Dermis blood vessel endothelial cell (primary cell): ENCODE measurements at regions not wholly inside any gene's neighbourhood (a gene's known extent, or its start where the extent isn't known, plus 50 kb on each side); places are given as distances from the start of the nearest gene placed in this dataset.

Experiments
- DNase-seq: peaks from one replicate; pipeline ENCODE4 v3.0.0; 2010

DNA sequence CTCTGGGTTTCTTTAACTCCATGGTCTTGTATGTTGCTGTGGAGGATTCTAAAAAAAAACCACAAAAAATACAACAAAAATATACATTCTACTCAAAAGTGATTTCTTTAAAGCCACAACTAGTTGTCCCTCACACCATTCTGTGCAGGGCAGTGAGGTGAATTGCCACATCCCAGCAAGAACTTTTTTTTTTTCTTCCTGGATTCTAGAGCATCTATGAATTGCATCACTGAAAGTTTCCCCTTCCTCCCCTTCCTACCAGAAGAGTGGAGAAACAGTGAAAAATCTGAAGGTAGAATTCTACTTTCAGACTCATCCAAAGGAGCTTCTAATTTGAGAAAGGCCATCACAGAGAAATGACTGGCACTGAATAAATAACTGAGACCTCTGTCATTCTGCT lies 395.3 kb downstream of the AEBP2 start:
- no peak for DNase-seq

DNA sequence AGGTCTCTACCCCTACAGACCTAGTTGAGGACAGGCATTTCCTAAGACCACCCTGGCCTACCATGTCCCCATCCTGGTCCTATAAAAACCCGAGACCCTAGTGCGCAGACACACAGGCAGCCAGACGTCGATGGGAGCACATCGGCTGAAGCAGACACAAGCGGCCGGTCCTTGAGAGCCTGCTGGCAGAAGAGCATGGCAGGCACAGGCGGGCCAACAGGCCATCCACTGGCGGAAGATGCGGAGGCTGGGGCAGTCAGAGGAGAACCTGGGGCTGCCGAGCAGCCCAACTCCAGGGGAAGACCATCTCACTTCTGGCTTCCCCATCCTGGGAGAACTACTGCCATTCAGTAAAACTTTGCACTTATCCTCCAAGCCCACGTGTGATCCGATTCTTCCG lies 396.8 kb downstream of the AEBP2 start:
- no peak for DNase-seq

DNA sequence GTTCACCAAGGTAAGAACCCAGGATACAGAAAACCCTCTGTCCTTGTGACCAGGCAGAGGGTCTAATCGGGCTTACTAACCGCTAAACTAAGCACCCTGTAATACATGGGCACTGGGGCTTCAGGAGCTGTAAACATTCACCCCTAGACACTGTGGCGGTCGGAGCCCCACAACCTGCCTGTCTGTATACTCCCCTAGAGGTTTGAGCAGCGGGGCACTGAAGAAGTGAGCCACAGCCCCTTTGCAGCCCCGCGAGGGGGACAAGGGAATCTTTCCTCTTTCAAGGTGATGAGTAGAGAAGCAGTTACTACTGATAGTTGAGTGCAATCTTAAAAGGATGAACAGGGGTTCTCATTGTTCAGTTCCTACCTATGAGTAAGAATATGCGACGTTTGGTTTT lies 397.2 kb downstream of the AEBP2 start:
- no peak for DNase-seq

DNA sequence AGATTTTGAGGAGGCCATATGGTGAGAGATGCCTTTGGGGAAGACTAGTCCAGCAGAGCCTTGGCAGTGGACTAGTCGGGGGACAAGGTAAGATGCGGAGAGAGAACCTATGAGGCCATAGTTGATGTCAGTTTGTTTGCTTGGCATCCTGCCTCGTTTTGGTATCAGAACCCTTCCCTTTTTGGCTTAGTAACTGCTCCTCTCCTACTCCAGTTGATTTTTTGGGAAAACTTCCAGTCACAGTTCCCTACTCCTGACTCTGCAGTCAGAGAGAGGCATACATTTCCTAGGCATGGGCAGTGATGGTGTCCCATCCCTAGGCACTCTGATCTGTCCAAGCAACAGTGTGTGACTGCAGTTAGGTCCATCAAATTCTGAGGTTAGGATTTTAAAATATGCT lies 398.3 kb downstream of the AEBP2 start:
- DNase-seq = no peak

DNA sequence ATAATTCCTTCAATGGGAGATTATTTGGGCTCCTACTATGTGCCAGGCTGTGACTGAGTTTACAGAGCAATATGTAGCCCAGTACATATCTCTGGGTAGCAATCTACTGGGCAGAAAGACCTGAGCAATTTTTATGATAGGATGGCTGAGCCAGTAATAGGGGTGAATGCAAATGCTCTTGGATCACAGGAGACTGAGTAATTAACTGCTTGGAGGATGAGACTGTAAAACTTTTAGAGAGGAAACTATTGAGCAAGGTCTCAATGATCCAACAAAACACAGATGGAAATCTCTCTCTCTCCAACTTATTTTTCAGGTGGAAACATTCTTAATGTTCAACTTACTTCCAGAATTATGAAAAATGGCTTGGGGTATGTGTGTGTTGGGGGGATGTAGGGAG lies 402.2 kb downstream of the AEBP2 start:
- DNase-seq = no peak

DNA sequence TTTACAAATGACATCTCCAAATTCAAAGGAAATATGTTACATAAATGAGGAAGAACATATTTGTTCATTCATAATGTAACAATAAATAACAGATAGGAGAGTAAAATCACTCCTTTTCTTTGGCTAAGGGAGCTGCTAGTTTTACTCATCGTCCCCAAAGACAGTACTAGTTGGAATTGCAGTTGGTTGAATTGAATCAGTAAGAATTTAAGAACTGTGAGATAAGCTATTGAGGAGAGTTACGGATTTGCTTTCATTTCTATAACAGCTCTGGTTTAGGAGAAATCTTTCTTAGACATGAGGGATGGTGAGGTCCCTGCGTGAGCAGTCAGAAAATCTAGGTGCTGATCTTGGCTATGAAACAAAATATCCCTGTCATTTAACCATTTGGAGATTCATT lies 402.8 kb downstream of the AEBP2 start:
- no peak for DNase-seq

DNA sequence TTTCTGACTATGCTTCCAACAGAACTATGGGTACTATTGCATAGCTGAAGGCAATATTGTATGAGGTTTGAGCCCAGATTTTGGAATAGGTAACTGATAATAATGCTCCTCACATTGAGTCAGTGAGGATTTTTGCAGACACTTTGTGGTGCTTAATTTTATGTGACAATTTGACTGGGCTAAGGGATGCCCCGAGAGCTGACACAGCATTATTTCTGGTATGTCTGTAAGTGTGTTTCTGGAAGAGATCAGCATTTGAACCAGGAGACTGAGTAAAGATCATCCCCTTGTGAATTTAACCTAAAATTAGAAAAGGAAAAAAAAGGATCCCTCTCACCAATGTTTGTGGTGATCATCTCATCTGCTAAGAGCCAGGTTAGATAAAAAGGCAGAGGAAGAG lies 404.9 kb downstream of the AEBP2 start:
- no peak for DNase-seq

DNA sequence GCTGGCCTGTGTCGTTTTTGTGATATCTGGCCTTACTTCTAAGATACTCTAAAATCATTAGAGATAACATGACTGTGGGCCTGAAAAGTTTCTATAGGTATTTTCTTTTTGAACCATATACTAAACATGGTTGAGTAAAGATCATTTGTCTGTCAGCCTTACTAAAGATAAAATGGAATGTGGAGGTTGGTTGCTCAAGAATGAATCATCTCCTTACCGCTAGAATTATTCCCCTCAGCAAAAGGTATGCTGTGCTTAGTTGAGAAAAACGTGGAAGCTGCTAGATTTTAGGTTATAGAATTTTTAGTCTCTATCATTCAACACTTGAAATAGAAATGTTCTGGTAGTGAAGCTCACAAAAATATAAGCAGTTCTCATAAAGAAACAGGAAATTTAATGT lies 407.3 kb downstream of the AEBP2 start:
- peak; percentile 3 for DNase-seq

DNA sequence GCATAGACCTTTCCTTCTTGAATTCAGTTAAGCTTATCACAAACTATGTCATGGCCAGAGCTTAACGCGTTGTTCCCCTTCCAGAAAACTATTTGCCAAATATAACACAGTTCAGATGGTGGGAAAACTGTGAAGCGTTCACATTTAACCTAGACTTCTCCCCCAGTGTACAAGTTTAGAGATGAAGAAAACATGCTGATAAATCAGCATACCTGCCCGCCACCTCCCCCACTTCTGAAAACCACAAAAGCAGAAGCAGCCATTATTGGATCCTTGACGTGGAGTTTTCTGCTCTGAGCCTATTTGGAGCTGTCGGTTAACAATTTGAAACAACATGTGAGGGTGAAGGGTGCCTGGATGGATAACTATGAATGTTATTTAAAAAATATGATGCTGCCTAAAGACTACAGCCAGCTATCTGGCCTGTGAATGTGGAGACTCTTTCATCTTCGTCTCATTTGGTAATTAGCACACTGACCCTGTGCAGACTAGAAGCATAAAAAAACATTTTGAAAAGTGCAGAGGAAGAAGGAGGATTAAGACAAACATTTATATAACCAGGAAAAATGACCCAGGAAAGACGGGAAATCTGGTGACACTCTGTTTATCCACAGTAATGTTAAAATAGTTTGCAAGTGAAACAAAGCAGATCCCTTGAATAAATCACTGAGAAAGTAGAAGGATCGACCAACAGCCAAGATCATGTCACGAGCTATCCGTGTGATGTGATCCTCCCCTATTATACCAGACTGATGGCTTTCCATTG lies 408.2 kb downstream of the AEBP2 start:
- DNase-seq = no peak

DNA sequence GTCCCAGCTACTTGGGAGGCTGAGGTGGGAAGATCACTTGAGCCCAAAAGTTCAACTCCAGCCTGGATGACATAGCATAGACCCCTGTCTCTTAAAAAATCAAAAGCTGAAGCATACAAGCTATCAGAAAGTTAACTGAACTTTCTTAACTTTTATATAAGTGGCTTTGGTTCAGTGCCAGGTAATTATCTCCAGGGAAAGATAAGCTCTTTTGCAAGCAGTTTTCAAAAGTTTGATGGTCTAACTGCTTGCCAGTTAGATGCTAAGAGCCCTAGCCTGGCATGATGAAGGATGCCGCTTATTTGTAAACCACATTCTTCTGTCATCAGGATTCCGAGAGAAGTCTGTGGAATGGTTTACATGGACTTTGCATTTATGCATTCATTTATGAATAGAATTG lies 409.1 kb downstream of the AEBP2 start:
- DNase-seq = no peak

DNA sequence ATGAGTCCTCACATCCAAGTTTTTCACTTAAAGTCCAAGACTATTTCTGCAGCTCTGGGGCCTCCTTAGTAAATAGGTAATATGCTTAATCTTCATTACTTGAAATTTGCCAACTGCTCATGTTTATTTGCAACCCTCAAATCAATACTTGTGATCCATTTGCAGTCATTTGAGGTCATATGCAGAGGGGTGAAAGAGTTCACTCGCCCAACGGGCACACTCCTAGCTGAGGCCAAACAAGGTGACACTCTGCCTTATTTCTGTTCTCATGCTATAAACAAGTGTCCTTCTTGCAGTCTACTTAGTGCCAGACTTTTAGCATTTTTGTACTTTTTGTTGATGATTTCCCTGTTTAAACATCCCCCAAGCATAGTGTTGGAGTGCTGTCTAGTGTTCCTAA lies 409.9 kb downstream of the AEBP2 start:
- no peak for DNase-seq

DNA sequence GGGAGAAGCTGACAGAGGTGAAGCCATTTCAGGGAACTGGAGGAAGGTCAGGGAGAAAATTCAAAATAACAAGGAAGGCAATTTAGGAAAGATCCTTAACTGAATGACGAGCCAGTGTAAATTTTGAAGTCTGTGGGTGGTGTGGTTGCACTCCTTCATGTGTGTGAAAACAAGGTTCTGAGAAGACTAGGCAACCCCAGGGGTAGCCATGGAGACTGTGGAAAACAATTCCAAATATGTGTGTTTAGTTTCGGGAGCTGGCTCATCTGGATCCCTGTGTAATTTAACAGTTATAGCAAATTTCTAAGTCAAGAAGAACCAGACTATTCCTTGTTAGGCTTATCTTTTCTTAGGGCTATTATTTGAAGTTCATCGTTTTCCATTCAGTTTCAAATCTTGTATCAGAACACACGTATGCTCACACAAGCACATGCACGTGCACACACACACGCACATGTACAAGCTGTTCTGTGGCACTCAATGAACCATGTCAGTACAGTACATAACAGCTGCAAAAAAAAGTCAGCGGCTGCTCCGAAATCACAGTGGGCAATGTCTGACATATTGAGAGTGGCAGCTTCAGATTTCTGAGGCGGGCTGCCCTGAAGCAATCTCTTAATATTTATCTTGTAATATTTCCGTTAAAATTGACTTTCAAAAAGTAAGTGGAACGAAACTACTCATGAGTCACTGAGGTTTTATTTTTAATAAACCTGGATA lies 411.2 kb downstream of the AEBP2 start:
- DNase-seq = no peak

DNA sequence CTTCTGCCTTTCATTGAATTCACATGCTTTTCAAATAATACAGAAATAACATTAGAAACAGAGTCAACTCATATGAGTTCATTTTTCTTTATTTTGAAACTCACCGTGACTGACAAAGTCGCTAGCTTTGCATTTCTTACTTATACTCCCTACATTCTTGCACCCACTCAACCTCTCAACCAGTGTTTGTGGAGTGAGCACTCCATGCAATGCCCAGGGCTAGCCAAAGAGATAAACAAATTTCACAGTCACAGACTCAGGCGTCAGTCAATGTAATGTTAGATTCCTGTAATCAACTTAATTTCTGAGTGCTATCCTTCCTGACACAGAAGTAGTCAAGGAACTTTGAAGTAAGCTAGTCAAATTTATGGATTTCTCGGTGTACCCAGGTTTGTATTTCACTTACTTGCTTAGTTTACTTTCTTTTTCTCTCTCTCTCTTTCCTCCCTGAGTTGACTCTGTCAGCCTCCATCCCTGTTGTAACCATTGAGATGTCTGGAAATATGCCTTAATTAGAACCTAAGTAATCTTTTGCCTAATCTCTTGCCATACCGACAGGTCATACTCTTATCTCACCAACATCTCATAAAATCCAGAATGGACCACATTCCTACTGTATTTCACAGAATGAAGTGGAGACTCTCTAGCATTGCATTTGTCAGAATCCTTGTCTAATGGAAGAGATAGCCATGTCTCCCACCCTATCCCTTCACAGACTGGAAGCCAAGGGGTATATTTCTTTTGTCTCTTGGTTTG lies 413.0 kb downstream of the AEBP2 start:
- no peak for DNase-seq

DNA sequence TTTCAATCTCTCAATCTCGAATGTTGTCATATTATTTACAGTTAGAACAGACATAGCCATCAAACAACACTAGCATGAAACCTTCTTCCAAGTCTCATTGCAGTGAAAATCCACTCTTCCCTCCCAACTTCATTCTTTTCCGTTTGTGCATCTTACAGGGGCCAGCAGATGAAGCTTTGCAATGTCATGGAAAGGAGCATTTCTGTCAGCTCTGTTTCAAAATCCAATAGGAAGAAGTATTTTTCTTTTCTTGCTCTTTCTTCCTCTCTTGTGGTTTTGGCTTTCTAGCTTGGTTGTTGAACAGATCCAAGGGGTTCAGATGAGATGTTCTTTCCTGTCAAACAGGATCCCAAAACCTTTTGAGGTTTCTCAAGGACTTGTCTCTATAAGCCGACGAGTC lies 416.6 kb downstream of the AEBP2 start:
- no peak for DNase-seq

DNA sequence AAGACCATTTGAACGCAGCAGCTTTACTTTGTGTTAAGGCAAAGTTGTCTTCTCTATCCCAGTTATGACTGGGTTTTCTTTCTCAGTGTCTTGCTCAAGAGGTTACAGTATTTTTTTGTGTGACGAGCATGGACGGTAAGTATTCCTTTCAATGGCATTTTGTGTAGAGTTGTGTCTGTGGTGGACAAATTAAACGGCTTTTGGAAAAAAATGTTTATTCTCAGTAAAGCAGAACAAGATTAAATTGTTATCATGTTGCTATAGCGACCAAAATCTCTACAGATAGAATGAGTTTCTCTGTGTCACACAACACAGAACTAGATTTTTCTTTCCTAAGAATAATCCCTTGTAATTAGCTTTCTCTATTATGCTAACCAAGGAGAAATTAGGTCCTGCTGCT lies 417.1 kb downstream of the AEBP2 start:
- DNase-seq = no peak

DNA sequence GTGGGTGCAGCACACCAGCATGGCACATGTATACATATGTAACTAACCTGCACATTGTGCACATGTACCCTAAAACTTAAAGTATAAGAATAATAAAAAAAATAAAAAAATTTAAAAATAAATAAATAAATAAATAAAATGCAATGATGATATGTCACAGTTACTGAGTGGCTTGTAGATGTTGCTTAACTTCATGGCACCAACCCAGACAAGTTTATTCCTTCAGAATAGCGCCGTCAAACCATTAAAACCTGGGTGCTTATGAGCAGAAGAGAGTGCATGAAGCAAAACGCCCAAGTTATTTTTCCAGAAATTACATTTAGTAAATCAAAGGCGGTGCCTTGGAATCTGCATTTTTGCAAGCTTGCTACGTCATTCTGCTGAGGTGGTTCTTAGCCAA lies 417.9 kb downstream of the AEBP2 start:
- DNase-seq = no peak

DNA sequence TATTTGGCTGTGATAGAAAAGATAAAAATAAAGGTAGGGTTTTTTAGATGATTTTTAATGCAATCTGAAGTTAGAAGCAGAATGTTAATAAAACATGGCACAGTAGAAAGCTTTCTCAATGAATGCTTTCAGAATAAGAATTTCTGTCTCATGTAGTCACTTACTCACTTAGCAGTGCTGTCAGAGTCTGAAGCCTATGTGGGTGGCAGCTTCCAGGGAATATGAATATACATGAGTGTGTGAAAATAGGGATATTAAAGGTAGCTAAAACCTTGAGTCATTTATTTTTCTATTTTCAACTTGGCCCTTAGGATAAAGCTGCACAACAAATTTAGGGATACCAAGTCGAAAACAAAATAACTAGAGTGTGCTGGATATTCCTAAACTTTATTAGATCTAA lies 427.9 kb downstream of the AEBP2 start:
- DNase-seq = no peak

DNA sequence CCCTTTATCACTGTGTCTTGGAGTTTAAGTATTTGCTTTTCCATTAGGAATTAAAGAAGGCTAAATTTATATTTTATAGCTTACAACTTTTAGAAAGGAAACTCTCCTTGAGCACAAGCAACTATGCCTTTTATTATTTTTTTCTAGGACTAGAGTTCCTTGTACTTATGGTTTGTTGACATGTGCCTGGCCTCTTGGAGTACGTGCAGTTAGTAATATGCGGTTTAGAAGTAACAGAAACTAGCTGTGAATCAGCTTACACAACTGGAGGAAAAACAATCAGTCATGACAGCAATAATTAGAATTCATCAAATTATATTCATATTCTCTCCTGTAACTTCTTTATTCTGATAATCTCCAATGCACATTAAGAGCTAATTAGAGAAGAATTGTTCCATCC lies 428.7 kb downstream of the AEBP2 start:
- no peak for DNase-seq

DNA sequence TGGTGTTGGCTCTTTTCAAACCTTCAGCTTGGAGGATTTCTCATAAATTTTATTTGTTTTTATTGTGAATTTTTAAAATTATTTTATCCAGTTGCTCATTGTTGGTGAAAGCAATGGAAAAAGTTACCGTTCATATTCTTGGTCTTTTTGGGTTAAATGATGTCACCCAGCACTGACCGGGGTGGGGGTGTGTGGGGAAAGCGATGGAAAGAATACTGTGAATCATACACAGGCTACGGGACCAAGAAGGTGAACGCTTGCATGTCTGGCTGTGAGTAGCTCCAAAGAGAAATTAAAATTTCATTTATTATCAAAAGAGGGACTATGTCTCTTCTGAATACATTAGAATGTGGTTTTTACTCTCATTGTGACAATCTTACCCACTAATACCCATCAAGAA lies 430.1 kb downstream of the AEBP2 start:
- no peak for DNase-seq

DNA sequence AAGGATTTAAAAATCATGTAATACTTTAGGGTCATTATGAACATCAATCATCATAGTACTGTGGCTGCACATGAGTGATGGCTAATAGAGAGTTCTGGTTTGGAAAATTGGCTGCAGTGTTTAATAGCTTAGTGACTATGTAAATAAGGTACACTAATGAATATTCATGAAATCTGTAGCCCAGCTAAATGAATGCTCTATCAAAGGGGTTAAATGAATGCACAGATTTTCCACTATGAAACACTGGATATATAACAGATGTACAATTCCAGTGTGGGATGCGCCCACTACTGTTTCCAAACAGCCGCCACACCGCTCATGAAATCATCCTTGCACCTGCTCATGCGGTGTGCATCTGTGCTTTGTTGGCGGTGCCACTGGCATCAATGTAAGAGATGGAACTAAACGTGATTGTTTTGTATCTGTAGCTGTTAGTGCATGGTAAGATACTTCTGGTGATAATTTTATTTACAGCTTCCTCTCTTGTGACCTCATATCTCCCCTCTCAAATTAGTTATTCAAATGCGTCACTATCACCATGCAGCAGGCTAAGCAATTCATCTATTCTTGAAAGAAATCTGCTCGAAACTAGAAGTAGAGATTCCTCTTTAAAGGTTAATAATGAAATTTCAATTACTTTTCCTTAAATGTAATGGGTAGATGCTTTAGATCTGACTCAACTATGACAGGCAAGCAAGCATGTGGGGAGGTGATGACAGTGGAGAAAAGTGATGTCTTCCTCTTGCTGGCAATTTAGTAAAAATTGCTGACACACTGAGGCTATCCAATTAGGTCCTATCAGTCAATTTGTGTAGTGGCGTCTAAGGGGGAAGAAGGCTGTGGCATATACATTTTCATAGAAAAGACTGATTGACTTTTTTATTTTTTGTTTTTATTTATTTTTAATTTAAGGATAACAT lies 433.6 kb downstream of the AEBP2 start:
- no peak for DNase-seq

DNA sequence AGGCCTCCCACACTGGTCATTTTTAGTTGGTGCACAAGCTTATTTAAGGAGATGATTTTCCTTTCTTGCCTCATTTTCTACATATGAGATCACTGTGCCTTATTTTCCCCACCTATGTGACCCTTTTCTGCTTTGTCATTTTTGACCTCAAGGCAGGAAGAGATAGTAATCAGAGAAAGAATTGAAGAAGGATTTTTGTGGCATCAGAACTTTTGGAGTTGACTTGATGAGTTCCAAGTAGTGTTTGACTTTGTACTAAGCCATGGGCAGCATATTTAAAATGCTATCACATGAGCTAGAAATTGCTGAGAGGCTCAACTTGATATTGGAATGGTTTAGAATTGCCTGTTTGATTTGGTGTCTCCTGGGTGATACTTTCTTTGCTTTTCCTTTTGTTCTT lies 440.8 kb downstream of the AEBP2 start:
- DNase-seq = no peak

DNA sequence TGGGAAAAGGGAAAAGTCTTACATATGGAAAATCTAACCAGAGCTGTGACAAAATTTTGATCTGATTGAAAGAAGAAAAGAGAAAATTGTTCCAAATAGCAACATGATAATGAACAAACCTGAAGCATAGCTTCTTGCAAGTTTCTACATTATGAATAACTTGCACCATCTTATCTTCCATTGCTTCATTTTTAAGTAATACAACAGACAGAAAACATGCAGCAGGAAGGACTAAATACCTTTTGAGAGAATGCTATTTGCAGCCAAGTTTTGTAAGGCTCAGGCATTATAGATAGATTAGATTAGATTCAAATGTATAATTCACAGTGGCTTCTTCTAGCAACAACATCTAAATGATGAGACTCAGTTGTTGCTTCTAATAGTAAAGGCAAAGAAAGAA lies 441.4 kb downstream of the AEBP2 start:
- DNase-seq = no peak

DNA sequence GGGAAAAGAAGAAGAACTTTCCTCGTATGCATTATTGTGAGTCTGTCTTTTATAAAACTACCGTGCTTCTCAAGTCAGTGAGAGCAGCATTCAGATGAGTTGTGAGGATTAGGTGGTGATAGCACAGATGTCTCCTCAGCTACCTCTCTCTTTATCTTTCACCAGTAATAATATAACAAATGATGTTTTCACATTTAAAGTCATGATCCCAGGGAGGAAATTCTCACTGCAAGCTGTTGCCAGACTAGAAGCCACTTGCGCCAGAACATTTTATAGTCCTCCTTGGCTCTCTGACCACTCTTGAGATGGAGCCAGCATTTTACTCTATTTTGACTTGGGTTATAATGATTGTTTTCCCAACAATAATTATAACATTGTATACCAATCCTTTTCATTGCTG lies 443.1 kb downstream of the AEBP2 start:
- no peak for DNase-seq
